Skeletal muscle satellite cell (primary cell): ENCODE measurements at regions not wholly inside any gene's neighbourhood (a gene's known extent, or its start where the extent isn't known, plus 50 kb on each side); places are given as distances from the start of the nearest gene placed in this dataset.
A peak's percentile ranks its signal among the peaks of the same experiment; 100 is the strongest.

Source experiments
- H3K27me3 ChIP-seq: 2 replicates; pipeline ENCODE4 v1.7.0; 2013; ENCODE audit warnings: low read length; ENCODE audit not compliant: control insufficient read depth, insufficient read depth
- H3K36me3 ChIP-seq: 2 replicates; pipeline ENCODE4 v1.7.0; 2013; ENCODE audit warnings: mild to moderate bottlenecking, control low read depth, low read length; ENCODE audit not compliant: insufficient read depth
- H3K4me1 ChIP-seq: 2 replicates; pipeline ENCODE4 v1.7.0; 2013; ENCODE audit warnings: low read length; ENCODE audit not compliant: control insufficient read depth, insufficient read depth
- H3K4me2 ChIP-seq: 2 replicates; pipeline ENCODE4 v1.7.0; 2013; ENCODE audit warnings: mild to moderate bottlenecking, low read length
- H3K4me3 ChIP-seq: 2 replicates; pipeline ENCODE4 v1.7.0; 2013; ENCODE audit warnings: low read length
- H3K9ac ChIP-seq: 2 replicates; pipeline ENCODE4 v1.7.0; 2013; ENCODE audit warnings: mild to moderate bottlenecking, low read depth, low read length, moderate library complexity
- H3K9me3 ChIP-seq: replicated peaks from 2 replicates; pipeline ENCODE4 v1.7.0; 2013; ENCODE audit warnings: mild to moderate bottlenecking, control low read depth, low read length

DNA sequence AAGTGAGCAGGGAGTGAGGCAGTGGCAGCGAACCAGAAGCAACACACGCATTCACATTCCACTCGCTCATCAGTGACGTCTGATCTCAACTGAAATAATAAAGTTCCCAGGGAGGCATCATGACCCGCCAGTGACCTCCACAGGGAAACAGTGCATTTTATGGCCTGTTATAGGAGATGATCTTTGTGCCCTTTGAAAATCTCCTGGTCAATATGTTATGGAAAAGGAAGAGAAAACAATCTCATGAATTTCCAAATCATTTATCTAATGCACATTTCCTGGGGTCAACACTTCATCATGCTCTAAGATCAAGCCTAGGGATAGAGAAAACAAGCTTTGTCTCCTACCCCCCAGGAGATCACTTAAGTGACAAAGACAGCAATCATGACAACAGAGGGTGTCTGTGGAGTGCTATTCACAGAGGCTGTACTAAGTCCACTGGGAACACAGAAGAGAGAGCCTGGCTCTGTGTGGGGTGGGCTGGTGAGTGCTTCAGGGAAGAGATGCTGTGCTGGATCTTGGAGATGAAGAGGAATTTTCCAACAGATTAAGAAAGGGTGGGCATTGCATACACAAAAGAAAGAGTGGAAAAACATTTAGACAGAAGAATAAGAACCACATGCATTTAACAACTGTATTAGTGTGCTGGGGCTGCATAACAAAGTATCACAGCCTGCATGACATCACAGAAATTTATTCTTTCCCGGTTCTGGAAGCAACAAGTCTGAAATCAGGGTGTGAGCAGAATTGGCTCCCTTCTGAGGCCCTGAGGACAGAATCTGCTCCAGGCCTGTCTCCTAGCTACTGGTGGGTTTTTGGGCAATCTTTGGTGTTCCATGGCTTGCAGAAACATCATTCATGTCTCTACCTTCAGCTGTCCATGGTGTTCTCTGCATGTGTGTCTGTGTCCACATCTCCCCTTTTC is 613.9 kb upstream of the IGFBP3 start:
- Histone ChIP-seq H3K4me3 (no peak overlapping the region), H3K9me3 (no peaks in the 10 kb centered on the region), H3K4me1 (peaks cover 11% of the 10 kb centered on the region), H3K9ac (peak overlapping the region; percentile 19), H3K36me3 (no peaks in the 10 kb centered on the region), H3K27me3 (no peaks in the 10 kb centered on the region), H3K4me2 (no peak overlapping the region)

DNA sequence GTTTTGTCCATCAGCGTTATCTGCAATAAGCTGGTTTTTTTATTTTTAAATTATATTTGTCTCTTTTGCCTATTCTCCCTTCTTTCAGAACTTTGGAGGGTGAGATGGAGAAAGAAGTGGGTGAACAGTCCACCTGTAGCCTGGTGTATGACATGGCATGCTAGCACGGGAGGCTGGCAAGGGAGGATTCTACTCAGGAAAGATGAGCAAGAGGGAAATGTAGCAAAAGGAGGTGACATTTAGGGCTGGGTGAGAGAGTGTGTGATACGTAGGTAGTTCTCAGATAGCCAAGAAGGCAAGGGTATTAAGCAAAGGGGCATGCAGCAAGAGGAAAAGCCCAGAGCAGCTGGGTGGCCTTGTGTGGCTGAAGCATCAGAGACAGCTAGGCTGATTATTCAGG is 612.9 kb upstream of the IGFBP3 start:
- Histone ChIP-seq H3K9me3 (no peaks in the 10 kb centered on the region), H3K4me2 (no peak overlapping the region), H3K4me3 (no peak overlapping the region), H3K9ac (peak overlapping the region; percentile 52), H3K4me1 (peaks cover 11% of the 10 kb centered on the region), H3K27me3 (no peaks in the 10 kb centered on the region), H3K36me3 (no peaks in the 10 kb centered on the region)

DNA sequence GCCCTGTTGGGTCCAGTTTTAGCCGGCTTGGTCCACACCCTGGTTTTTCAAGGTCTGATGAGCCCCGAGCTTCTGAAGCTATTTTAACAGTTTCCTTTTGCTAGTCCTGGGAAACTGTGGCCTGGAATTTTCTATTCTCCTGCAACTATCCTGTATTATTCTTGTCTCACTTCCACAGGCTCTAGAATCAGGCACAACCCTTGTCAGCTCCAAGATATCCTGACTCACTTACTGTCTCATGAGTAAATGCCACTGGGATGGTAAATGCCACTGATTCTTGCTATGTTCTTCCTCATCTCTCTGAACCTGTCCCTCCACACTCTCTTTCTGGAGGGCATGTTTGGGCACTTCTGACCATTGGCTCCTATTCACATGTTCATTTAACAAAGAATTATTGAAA is 611.5 kb upstream of the IGFBP3 start:
- Histone ChIP-seq H3K36me3 (no peaks in the 10 kb centered on the region), H3K4me1 (peaks cover 11% of the 10 kb centered on the region), H3K27me3 (no peaks in the 10 kb centered on the region), H3K9me3 (no peaks in the 10 kb centered on the region), H3K4me3 (no peak overlapping the region), H3K4me2 (no peak overlapping the region), H3K9ac (no peak overlapping the region)

DNA sequence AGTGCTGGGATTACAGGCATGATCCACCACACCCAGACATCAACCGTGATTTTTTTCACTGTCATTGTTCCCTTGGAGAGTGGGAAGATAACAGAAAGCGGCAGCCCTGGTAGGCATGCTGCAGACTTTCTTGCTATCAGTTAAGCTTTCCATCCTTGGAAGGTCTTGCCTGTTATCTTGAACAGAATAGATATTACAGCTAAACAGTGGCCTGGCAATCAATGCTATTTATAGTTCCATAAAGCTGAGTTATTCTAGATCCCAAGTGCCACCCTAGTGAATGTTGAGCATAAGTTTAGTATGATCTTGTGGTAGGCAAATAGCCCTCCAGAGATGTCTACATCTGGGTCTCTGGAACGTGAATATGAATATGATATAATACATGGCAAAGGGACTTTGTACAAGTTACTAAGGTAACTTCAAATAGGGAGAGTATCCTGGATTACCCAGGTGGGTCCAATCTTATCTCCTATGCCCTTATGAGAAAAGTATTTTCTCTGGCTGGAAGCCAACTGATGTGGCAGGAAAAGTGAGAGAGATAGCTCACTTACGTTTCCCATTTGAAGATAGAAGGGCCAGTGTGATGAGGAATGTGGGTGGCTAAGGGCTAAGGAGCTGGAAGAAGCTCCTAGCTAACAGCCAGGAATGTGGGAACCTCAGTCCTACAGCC is 609.1 kb upstream of the IGFBP3 start:
- no peak overlapping the region for H3K4me2 ChIP-seq
- no peaks in the 10 kb centered on the region for H3K27me3 ChIP-seq
- H3K4me1 ChIP-seq = peaks cover 11% of the 10 kb centered on the region
- no peak overlapping the region for H3K4me3 ChIP-seq
- H3K9me3 ChIP-seq = no peaks in the 10 kb centered on the region
- H3K9ac ChIP-seq = no peak overlapping the region
- no peaks in the 10 kb centered on the region for H3K36me3 ChIP-seq

DNA sequence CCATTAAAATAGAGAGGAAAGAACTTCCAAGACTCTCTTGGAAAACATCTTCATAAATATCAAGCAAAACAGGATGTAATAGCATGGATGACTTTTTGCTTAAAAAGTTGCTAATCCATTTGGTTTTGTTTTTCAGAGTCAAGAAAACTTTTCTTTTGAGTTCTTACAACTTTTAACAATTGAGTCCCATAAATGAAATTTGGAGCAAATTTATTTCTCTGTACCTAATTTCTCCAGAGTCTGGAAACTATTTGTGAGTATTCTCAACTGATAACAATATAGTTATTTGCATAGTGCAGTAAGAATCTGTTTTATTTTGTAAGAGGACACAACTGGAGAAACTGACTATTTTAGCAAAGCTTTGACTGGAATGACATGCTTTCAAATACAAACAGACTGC is 606.3 kb upstream of the IGFBP3 start:
- Histone ChIP-seq H3K27me3 (no peaks in the 10 kb centered on the region), H3K4me2 (no peak overlapping the region)

DNA sequence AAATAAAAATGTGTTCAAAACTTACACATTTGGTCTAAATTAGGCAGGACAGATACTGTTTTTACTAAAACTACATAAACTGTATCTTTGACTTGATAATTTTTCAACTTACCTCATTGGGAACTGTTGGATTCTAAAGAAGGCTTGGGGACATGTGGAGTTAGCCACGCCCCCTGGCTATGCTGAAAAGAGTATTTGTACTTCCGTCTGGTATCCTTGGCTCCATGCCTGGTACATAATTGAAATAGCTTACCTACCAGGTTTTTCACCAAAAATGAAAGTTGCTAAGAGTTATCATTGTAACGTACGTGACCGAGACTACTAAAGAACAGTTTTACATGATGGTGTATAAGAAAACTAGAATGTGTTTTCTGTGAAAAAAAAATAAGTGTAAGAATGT is 604.8 kb upstream of the IGFBP3 start:
- Histone ChIP-seq H3K4me3 (no peak overlapping the region), H3K36me3 (no peaks in the 10 kb centered on the region), H3K9ac (no peak overlapping the region), H3K4me2 (no peak overlapping the region), H3K27me3 (no peaks in the 10 kb centered on the region), H3K4me1 (no peaks in the 10 kb centered on the region), H3K9me3 (no peaks in the 10 kb centered on the region)

More for the DNA sequence above, 606.3 kb upstream of the IGFBP3 start:
- H3K4me1 ChIP-seq = no peaks in the 10 kb centered on the region
- H3K9me3 ChIP-seq = no peaks in the 10 kb centered on the region
- H3K36me3 ChIP-seq = no peaks in the 10 kb centered on the region
- H3K4me3 ChIP-seq = no peak overlapping the region
- H3K9ac ChIP-seq = no peak overlapping the region

DNA sequence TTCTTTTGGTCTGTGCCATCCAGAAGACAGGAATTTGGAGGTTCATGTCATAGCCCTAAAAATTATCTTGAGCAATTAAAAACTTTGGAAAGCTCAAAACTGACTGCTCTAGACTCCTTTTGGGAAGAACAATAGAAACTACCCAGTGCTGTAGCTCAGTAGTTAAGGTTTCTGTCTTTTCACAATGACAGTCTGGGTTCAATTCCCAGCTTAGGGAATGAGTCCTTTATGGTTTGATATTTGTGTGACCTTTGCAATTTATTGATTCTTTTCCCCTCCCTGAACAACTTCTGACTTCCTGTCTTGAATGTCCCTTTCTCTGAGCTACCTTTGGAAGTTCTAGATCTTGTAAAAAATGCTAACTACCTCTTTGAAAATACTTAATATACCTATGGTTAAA is 603.3 kb upstream of the IGFBP3 start:
- H3K4me3 ChIP-seq = no peak overlapping the region
- no peaks in the 10 kb centered on the region for H3K9me3 ChIP-seq

DNA sequence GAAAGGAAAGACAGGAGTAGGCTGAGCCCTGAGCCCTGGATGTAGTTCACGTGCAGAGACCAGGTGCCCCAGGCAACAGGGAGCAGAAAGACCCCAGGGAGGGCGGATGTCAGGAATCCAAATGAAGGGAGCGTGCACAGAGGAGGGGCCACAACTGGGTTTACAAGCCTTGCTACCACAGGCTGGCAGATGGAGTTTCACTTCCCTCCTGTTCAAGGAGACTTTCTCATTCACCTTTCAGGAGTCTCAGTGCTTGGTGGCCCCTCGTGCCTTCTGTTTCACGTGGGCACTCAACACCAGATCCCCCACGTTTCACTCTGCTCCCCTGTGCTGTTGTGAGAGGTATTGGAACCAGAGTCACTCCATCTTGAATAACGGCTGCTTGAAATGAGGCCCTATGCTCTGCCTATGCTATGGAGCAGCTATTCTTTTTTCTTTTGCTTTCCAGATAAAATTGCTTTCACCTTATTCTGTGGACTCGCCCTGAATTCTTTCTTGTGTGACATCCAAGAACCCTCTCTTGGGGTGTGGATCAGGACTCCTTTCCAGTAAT is 601.4 kb upstream of the IGFBP3 start:
- Histone ChIP-seq H3K4me3 (no peak overlapping the region), H3K27me3 (no peaks in the 10 kb centered on the region), H3K4me2 (no peak overlapping the region), H3K36me3 (no peaks in the 10 kb centered on the region), H3K9ac (no peak overlapping the region), H3K4me1 (no peaks in the 10 kb centered on the region), H3K9me3 (no peaks in the 10 kb centered on the region)

More for the DNA sequence above, 603.3 kb upstream of the IGFBP3 start:
- Histone ChIP-seq H3K36me3 (no peaks in the 10 kb centered on the region), H3K4me1 (no peaks in the 10 kb centered on the region), H3K4me2 (no peak overlapping the region), H3K27me3 (no peaks in the 10 kb centered on the region), H3K9ac (no peak overlapping the region)

DNA sequence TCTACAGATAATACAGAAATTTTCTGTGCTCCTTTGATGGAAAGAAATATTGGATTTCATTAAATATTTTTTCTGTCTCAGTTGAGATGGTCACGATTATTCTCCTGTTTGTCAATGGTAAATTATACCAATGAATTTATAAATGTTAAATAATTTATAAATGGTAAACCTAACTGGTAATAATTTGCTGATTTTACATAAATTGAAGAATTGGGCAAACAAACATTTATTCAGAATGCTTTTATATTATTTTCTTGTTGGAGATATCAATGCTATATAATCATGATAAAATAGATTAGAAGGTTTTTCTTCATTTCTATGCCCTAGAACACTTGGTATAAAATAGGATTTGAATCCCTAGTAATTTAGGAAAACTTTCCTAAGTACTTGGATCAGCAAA is 597.6 kb upstream of the IGFBP3 start:
- Histone ChIP-seq H3K4me1 (no peaks in the 10 kb centered on the region), H3K27me3 (no peaks in the 10 kb centered on the region), H3K9ac (no peak overlapping the region), H3K36me3 (no peaks in the 10 kb centered on the region), H3K4me3 (no peak overlapping the region), H3K9me3 (no peaks in the 10 kb centered on the region), H3K4me2 (no peak overlapping the region)

DNA sequence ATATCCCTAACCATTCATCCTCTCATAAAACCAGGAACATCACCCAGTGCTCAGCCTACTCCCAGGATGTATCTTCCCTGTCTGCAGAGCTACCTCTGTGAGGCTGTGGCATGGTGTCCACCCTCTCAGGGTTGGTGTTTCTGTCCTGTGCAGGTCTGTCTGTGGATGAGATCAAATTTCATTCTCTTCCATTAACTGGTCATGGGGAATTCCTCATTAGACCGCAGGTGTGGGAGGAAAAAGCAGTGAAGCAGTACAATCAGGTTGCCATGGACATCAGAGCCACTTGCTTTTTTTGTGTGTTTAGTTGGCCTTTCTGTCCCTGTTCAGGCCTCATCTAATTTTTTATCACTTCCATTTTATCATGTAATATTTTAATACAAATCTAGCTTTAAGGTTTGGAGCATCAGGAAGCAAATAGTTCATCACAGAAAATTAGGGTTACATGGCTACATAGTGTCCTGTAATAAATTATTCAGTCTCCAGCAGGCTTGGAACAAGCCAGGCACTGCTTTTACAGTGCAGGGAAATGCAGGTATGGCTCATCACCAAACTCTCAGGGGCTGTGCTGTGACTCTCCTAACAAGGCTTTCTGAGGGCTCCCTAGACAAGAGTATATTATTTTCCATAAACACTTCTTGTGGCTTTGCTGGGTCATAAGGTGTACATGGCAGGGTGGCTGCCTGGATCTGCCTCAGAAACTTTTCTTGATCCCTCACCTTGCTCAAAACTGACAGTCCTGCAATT is 594.9 kb upstream of the IGFBP3 start:
- Histone ChIP-seq H3K36me3 (no peaks in the 10 kb centered on the region), H3K4me1 (no peaks in the 10 kb centered on the region), H3K4me3 (no peak overlapping the region), H3K27me3 (no peaks in the 10 kb centered on the region), H3K9me3 (no peaks in the 10 kb centered on the region), H3K9ac (no peak overlapping the region), H3K4me2 (no peak overlapping the region)

DNA sequence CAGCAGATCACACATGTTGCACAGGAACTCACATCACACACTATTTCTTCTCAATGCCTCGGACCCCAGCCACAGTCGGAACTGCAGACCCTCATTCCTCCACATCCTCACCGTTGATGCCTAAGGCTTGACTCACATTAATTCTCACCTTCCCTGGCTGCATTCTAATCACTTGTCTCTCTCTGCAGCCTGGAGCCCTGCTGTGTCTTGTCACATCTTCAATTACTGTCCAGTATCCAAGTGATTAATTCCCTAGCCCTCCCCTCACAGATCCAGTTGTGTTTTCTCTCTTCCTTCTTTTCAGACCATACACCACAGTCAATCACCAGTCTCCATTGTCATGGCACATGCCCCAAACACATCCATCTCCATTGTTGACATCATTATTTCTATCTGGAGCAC is 592.4 kb upstream of the IGFBP3 start:
- no peaks in the 10 kb centered on the region for H3K4me1 ChIP-seq
- no peak overlapping the region for H3K4me2 ChIP-seq
- no peak overlapping the region for H3K4me3 ChIP-seq
- H3K27me3 ChIP-seq = no peaks in the 10 kb centered on the region
- H3K36me3 ChIP-seq = no peaks in the 10 kb centered on the region
- no peak overlapping the region for H3K9ac ChIP-seq
- no peaks in the 10 kb centered on the region for H3K9me3 ChIP-seq
